Islet of Langerhans (tissue), 1 donor: ENCODE measurements at regions not wholly inside any gene's neighbourhood (a gene's known extent, or its start where the extent isn't known, plus 50 kb on each side); places are given as distances from the start of the nearest gene placed in this dataset.
"Not testable (repeated sequence)": the region's sequence is repeated elsewhere in the genome, so short reads cannot be mapped to it uniquely, and the experiment has no call there.

Experiments
- FAIRE-seq: peaks from one replicate; lab custom pipeline; 2011; peaks lifted over from hg19 to GRCh38; lab: Jason Lieb, UNC

GRCh38 chr6:11381801-11382513 lies 149.5 kb upstream of the NEDD9 start:
- FAIRE-seq, result no peak

DNA sequence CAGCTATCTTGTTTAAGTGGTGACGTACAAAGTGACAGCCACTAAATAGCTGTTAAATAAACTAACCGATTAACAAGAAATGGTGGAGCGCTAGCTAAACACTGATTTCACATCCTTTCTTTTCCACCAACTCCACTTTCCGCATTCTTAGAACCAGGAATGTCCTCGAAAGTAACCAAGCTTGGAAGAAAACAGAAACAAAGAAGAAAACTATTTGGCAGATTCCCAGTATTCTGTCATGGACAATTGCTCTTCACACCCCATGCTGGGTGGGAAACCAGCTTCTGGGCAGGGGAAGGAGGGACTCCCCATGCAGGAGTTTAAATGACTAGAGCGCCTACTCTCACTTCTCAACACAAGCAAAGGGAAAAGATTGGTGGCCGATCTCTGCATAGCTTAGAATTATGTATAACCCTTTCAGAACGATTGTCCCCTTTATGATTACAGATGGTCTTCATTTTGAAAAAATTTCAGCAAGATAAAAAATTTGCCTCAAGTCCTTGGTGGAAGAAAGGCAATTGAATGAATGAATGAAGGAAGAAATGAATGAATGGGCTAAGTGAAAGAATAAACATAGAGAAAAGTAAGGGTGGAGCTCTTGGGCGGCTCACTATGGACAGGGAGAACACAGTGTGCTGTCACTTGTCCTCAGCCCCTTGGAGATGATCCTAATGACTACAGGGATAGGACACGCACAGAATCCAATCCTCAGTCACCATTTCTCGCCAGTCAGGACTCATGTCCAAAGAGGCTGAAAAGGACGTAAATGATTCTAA lies 148.7 kb upstream of the NEDD9 start:
- no peak for FAIRE-seq

- FAIRE-seq, result no peak
These were observed 148.1 kb upstream of the NEDD9 start for GRCh38 chr6:11380549-11380948.

DNA sequence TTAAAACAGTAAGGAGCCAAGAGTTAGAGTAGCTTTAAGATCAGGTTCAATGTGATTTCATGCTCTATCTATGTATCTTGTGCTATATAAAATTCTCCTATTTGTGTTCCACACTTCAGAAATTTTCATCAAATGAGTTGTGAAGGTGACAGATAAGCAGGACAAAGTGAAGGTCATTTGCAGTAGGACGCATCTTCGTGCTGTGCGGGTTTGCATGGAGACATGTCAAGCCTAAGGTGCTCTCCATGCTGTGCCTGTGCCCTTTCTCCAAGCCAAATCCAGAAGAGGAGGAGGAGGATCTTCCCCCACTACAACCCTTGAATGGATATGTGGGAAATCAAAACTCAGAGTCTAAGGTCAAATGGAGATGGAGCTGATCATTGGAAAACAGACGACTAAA lies 147.3 kb upstream of the NEDD9 start:
- FAIRE-seq, result no peak

GRCh38 chr6:11378639-11379038 lies 146.2 kb upstream of the NEDD9 start:
- FAIRE-seq, result no peak

DNA sequence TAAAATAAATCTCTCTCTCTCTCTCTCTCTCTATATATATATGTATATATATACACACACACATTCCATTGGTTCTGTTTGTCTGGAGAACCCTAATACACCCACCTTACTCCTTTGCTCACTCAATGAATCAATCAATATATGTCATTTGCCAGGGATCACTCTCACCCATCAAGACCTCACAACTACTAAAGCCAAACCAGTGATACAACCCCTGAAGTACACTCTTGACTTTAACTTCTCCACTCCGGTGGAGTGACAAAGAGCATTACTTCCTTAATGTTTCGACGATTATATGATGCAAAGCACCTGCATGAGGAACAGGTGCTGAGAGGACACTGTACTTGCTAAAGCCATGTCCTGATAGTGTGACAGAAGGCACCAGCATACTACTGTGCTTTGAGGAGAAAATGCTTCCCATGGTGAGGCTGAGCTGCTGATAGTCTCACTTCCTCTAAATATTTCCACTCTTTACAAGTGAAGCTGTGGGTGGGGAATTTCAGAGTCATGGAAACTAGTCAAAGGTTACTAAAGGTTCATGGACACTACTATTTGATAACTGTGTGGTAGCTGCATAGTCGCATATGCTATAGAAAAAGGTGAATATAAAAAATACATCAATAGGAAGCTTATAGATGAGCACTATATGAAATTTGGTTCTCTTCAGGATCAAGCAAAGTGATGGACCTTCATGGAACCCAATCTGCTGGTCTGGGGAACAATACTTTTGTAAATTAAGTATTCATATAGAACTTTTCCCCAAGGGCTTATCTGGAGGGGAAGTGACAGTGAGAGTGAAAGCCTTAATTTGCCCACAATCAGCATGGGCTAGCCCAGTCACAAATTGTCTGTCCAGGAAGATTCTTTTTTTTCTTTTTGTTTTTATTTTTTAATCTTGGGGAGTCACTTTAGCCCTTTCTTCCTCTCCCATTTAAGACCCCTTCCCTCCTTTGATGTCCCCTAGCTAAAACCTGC lies 141.9 kb upstream of the NEDD9 start:
- FAIRE-seq, result no peak

GRCh38 chr6:11373208-11373607 lies 140.7 kb upstream of the NEDD9 start:
- FAIRE-seq, result no peak

- FAIRE-seq, result not testable (repeated sequence)
These were observed 139.8 kb upstream of the NEDD9 start for GRCh38 chr6:11372186-11372790.

DNA sequence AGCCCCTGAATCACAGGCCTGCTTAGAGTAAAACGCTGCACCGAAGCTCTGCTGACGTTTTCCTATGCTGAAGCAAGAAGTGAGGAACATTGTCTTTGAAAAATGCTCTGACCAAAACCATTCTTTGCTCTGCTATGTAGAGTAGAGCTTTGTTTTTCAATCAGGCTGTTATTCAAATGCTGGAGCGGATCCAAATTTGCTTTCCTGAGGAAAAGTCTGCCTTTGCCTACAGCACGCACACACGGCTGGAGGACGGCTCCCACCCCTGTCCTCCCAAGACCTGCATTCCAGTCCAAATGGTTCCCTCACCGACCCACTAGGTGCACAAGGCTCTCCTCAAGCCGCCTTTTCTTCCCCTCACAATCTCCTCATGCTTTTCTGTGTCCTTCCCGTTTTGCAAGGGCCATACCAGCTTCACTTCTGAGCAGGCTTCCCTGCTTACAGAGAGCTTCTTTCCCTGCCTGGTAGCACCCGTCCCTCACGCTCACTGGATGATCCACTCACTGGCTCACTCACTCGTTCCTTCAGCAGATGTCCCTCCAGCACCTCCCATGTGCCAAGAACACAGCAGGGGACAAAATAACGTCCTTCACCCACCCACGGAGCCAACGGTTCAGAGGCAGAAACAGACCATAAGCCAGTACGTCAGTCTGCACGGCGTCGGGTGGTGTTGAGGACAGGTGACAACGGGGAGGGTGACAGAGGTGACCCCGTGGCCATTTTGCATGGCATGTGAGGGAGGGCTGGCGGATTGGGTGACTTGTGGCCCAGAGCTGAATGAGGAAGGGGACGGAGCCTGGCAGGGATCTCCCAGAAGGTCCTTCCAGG lies 137.9 kb upstream of the NEDD9 start:
- no peak for FAIRE-seq

DNA sequence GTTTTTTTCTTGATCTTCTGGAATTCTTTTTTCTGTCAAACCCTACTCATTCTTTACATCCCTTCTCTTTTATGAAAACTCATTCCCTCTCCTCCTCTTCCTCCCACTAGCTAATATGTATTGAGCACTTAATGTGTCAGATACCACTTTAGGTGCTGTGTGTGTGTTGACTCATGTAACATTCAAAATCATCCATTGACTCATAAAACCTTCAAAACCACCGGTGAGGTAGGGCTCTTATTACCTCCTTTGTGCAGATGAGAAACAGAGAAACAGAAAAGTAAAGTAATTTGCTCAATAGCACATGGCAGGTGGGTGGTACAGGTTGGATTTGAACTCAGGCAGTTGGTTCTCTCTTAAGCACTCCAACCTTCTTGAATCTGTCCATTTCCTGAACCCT lies 136.3 kb upstream of the NEDD9 start:
- no peak for FAIRE-seq

DNA sequence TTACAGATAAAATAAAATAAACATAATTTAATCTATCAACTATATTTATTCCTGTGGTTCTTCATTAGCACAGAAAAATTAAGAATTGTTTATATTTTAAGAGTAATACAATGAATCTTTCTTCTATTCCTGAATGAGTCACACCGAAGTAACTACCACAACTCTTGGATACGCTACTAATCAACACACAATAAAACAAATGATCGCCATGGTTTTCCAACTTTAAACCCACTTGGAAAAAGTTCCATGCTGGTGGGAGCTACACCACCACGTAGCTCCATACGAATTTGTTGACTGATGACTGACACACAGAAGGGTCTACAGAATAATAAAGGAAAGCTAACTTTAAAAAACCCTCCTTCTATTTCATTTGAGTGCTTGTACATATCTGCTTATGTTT lies 135.8 kb upstream of the NEDD9 start:
- FAIRE-seq, result no peak

DNA sequence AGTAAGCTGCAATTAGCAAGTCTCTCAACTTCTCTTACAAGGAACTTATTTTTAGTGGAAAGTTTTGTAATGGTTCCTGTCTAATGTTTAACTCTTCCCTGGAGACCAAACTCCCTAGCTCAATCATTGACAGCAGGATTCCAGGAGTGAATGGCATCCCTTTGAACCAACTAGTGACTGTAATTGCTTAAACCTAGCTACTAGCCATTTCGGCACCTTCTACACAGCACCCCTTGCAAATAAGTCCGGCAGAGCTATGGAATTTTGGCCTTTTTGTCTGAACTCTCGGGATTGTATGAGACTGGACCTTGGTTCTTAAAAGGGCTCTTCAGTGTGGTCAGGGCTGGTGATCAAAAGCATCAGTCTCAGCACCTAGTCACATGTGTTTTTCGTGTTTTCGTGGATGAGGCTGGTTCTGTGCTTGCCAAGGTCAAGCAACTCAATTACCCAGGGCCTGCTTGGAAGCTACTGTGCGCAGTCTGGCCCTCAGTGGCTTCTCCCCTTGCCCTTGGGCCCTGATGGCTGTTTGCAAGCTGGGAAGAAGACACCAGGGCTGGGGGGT lies 135.3 kb upstream of the NEDD9 start:
- peak; percentile 24 for FAIRE-seq

DNA sequence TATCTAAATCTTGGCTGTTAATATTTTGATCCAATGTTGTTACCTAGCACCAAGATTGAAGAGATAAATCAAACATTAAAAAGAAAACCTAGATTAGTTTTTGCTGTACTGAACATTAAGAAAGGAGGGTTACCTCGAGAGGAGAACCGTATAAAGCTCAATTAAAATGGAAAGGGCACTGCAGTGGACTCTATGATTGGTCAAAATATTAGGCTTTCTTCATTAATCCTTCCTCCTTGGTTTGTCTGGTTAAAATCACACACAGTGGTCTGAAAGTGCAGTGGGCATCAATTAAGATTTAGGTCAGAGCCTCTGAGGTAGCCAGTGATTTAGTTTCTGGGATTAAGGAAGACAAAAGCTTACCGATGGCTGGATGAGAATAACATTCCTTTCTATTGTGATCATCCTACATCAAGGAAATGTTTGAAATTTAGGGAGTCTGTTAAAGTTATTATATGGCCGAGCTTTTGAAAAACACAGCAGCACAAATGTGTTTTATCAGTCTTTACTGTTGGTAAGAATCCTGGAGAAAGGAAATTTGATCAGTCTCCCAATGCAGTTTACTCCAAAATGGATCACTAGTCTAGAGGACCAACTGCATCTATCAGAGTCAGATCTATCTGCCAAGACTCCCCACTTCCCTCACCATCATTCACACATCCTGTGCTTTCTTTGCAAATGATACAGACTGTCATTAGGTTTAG lies 134.6 kb upstream of the NEDD9 start:
- no peak for FAIRE-seq

- no peak for FAIRE-seq
These were observed 133.9 kb upstream of the NEDD9 start for GRCh38 chr6:11366183-11366933.

DNA sequence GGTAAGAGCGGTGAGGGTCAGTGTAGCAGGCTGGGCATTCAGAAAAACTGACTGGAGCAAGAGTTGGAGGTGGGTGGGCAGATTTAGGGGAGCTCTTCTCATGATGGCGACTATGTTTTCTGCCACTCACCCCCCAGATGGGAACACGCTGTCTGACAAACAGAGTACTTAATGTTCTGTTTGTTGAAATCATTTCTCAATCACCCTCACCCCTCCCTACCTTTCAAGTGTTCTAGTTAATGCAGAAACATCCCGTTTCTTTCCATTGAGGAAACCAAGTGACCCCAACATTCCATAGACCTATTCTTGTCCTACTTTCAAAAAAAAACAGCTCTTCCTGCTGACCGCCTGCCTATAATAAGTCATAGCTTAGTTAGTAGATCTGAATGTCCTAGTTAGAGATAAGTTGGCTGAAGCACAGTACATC lies 132.5 kb upstream of the NEDD9 start:
- FAIRE-seq, result no peak

GRCh38 chr6:11363881-11364576 lies 131.6 kb upstream of the NEDD9 start:
- no peak for FAIRE-seq

- FAIRE-seq, result no peak
These were observed 130.1 kb upstream of the NEDD9 start for GRCh38 chr6:11362564-11362963.

GRCh38 chr6:11358904-11359830 lies 126.7 kb upstream of the NEDD9 start:
- no peak for FAIRE-seq
